ENCODE measurements at regions not wholly inside any gene's neighbourhood (a gene's known extent, or its start where the extent isn't known, plus 50 kb on each side); places are given as distances from the start of the nearest gene placed in this dataset.

GRCh38 chr22:49046000-49046545 lies 781.6 kb downstream of the BRD1 start:
- DNase-seq (ENCODE audit: low spot score): no peak

GRCh38 chr22:49045276-49045675 lies 782.4 kb downstream of the BRD1 start:
- no peak for DNase-seq (ENCODE audit: low spot score)

- no peak for DNase-seq (ENCODE audit: low spot score)
Measured at GRCh38 chr22:49044776-49045175, 782.9 kb downstream of the BRD1 start.

- no peak for DNase-seq (ENCODE audit: low spot score)
Measured at GRCh38 chr22:49044091-49044490, 783.6 kb downstream of the BRD1 start.

- DNase-seq (ENCODE audit: low spot score): no peak
Measured at GRCh38 chr22:49042877-49043859, 784.5 kb downstream of the BRD1 start.

GRCh38 chr22:49042066-49042465 lies 785.6 kb downstream of the BRD1 start:
- no peak for DNase-seq (ENCODE audit: low spot score)

- DNase-seq (ENCODE audit: low spot score): no peak
Measured at GRCh38 chr22:49040754-49041467, 786.8 kb downstream of the BRD1 start.

GRCh38 chr22:49040111-49040510 lies 787.6 kb downstream of the BRD1 start:
- DNase-seq (ENCODE audit: low spot score): no peak

GRCh38 chr22:49039625-49040024 lies 788.0 kb downstream of the BRD1 start:
- no peak for DNase-seq (ENCODE audit: low spot score)

GRCh38 chr22:49037701-49038245 lies 789.9 kb downstream of the BRD1 start:
- no peak for DNase-seq (ENCODE audit: low spot score)

GRCh38 chr22:49036513-49036912 lies 791.2 kb downstream of the BRD1 start:
- DNase-seq (ENCODE audit: low spot score): no peak

GRCh38 chr22:49035818-49036457 lies 791.7 kb downstream of the BRD1 start:
- DNase-seq (ENCODE audit: low spot score): no peak

- DNase-seq (ENCODE audit: low spot score): no peak
Measured at GRCh38 chr22:49034836-49035817, 792.5 kb downstream of the BRD1 start.

GRCh38 chr22:49033616-49034015 lies 794.1 kb downstream of the BRD1 start:
- no peak for DNase-seq (ENCODE audit: low spot score)

GRCh38 chr22:49032821-49033220 lies 794.9 kb downstream of the BRD1 start:
- DNase-seq (ENCODE audit: low spot score): no peak

GRCh38 chr22:49031746-49032330 lies 795.8 kb downstream of the BRD1 start:
- no peak for DNase-seq (ENCODE audit: low spot score)

GRCh38 chr22:49028111-49028510 lies 799.6 kb downstream of the BRD1 start:
- DNase-seq (ENCODE audit: low spot score): no peak

- no peak for DNase-seq (ENCODE audit: low spot score)
Measured at GRCh38 chr22:49027368-49027670, 800.4 kb downstream of the BRD1 start.

GRCh38 chr22:49026494-49027367 lies 800.9 kb downstream of the BRD1 start:
- DNase-seq (ENCODE audit: low spot score): peak; percentile 66

All from iPS-NIHi11 (cell line).